ENCODE measurements at regions not wholly inside any gene's neighbourhood (a gene's known extent, or its start where the extent isn't known, plus 50 kb on each side); places are given as distances from the start of the nearest gene placed in this dataset.

DNA sequence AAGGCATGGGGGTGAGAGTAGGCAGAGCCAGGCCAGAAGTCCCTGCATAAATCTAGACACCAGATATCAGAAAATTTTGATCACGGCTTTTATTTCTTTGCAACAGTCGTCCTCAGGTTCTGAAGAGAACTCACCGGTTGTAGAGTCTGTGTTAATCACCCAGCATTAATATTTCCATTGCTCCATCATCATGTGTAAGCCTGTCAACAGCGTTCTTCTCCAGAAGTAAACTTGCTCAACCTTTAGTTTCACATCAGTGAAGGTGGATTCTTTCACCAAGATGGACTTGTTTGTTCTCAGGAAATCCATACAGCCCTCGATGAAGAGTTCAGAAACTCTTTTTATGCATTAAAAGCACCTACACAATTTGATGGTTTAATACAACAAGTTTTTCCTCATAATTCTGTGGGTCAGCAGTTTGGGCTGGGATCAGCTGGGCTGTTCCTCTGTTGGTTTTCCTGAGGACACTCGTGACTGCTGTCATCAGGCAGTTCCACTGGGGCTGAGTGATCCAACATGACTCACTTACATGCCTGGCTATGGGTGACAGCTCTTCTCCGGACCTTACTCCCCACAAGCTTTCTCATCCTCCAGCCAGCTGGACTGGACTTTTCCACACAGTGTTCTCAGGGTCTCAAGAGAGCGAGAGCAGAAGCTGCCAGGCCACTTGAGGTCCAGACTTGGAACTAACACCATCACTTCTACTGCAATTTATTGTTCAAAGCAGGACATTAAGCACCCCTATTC is 303.4 kb downstream of the ZNF621 start:
- H3K4me1 ChIP-seq (ENCODE audit: low read depth, poor library complexity, severe bottlenecking), result no peaks in the 10 kb centered on the region
- TF ChIP-seq, protein P1, sequence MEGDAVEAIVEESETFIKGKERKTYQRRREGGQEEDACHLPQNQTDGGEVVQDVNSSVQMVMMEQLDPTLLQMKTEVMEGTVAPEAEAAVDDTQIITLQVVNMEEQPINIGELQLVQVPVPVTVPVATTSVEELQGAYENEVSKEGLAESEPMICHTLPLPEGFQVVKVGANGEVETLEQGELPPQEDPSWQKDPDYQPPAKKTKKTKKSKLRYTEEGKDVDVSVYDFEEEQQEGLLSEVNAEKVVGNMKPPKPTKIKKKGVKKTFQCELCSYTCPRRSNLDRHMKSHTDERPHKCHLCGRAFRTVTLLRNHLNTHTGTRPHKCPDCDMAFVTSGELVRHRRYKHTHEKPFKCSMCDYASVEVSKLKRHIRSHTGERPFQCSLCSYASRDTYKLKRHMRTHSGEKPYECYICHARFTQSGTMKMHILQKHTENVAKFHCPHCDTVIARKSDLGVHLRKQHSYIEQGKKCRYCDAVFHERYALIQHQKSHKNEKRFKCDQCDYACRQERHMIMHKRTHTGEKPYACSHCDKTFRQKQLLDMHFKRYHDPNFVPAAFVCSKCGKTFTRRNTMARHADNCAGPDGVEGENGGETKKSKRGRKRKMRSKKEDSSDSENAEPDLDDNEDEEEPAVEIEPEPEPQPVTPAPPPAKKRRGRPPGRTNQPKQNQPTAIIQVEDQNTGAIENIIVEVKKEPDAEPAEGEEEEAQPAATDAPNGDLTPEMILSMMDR (conservative IDR thresholded peaks at IDR 0.05; ENCODE audit: low read depth, low read length), result no peak
- H3K27me3 ChIP-seq (ENCODE audit: insufficient read depth, low read depth), result no peaks in the 10 kb centered on the region
- no peak overlapping the region for H2AFZ ChIP-seq (ENCODE audit: low read depth)
- H3K4me2 ChIP-seq, result no peak overlapping the region
- H3K79me2 ChIP-seq (ENCODE audit: insufficient read depth, low read depth), result no peaks in the 10 kb centered on the region
- H3K9ac ChIP-seq, result no peak overlapping the region
- H3K4me3 ChIP-seq (IDR thresholded peaks at IDR 0.05; ENCODE audit: insufficient read depth, low read depth, low read length), result no peak overlapping the region
- no peaks in the 10 kb centered on the region for H4K20me1 ChIP-seq (ENCODE audit: insufficient read depth)
- no peaks in the 10 kb centered on the region for H3K36me3 ChIP-seq (ENCODE audit: insufficient read depth)
- no peak overlapping the region for H3K27ac ChIP-seq

DNA sequence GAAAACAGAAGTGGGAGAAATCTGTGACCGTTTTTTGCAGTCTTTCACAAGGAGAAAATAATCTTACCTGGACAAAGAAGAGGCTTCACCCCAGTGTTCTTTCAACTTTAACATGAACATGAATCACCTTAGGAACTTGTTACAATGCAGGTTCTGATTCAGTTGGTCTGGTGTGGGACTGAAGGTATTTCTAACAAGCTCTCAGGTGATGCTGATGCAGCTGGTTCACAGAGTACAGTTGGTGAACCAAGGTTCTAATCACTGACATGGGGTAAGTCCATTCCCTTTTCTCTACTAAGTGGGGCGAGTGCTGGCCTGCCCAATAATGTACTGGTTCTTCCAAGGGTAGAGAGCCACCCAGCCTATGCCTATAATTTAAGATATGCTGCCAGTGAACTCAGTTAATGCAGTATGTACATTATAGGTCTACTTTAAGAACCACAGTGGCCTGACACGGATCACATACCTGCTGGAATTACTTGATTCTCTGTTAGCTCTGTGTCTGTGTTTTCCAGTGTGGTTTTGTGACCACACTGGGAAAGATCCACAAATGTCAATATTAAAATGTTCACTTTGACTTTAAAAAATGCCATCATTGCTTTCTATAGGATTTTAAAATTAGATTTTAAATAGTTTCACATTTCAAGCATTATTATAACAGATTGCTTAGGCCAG is 304.1 kb downstream of the ZNF621 start:
- Histone ChIP-seq H3K27me3 (ENCODE audit: insufficient read depth, low read depth) (no peaks in the 10 kb centered on the region), H3K36me3 (ENCODE audit: insufficient read depth) (no peaks in the 10 kb centered on the region), H4K20me1 (ENCODE audit: insufficient read depth) (no peaks in the 10 kb centered on the region), H3K4me3 (IDR thresholded peaks at IDR 0.05; ENCODE audit: insufficient read depth, low read depth, low read length) (no peak overlapping the region), H3K4me2 (no peak overlapping the region), H3K79me2 (ENCODE audit: insufficient read depth, low read depth) (no peaks in the 10 kb centered on the region), H3K4me1 (ENCODE audit: low read depth, poor library complexity, severe bottlenecking) (no peaks in the 10 kb centered on the region), H3K27ac (no peak overlapping the region), H3K9ac (no peak overlapping the region), H2AFZ (ENCODE audit: low read depth) (no peak overlapping the region)
- TF ChIP-seq, protein P1 (conservative IDR thresholded peaks at IDR 0.05; ENCODE audit: low read depth, low read length), result no peak

- H2AFZ ChIP-seq (ENCODE audit: low read depth), result no peak overlapping the region
- H3K27me3 ChIP-seq (ENCODE audit: insufficient read depth, low read depth), result no peaks in the 10 kb centered on the region
- H3K36me3 ChIP-seq (ENCODE audit: insufficient read depth), result no peaks in the 10 kb centered on the region
- no peak overlapping the region for H3K9ac ChIP-seq
- H3K79me2 ChIP-seq (ENCODE audit: insufficient read depth, low read depth), result no peaks in the 10 kb centered on the region
- H4K20me1 ChIP-seq (ENCODE audit: insufficient read depth), result no peaks in the 10 kb centered on the region
- H3K4me1 ChIP-seq (ENCODE audit: low read depth, poor library complexity, severe bottlenecking), result no peaks in the 10 kb centered on the region
- H3K27ac ChIP-seq, result no peak overlapping the region
- H3K4me2 ChIP-seq, result no peak overlapping the region
- TF ChIP-seq, protein P1 (conservative IDR thresholded peaks at IDR 0.05; ENCODE audit: low read depth, low read length), result no peak
- no peak overlapping the region for H3K4me3 ChIP-seq (IDR thresholded peaks at IDR 0.05; ENCODE audit: insufficient read depth, low read depth, low read length)
Observed at GRCh38 chr3:40829876-40830275, 305.1 kb downstream of the ZNF621 start.

GRCh38 chr3:40837300-40837699 is 312.5 kb downstream of the ZNF621 start:
- TF ChIP-seq, protein P1 (conservative IDR thresholded peaks at IDR 0.05; ENCODE audit: low read depth, low read length), result no peak
- Histone ChIP-seq H3K79me2 (ENCODE audit: insufficient read depth, low read depth) (no peaks in the 10 kb centered on the region), H3K27ac (no peak overlapping the region), H3K9ac (no peak overlapping the region), H3K4me1 (ENCODE audit: low read depth, poor library complexity, severe bottlenecking) (no peaks in the 10 kb centered on the region), H3K36me3 (ENCODE audit: insufficient read depth) (no peaks in the 10 kb centered on the region), H2AFZ (ENCODE audit: low read depth) (no peak overlapping the region), H3K4me3 (IDR thresholded peaks at IDR 0.05; ENCODE audit: insufficient read depth, low read depth, low read length) (no peak overlapping the region), H3K27me3 (ENCODE audit: insufficient read depth, low read depth) (no peaks in the 10 kb centered on the region), H3K4me2 (no peak overlapping the region), H4K20me1 (ENCODE audit: insufficient read depth) (no peaks in the 10 kb centered on the region)

Data from KMS-11 (cell line).